H1 (cell line): ENCODE measurements at regions not wholly inside any gene's neighbourhood (a gene's known extent, or its start where the extent isn't known, plus 50 kb on each side); places are given as distances from the start of the nearest gene placed in this dataset.

Experiments
- CTCF ChIA-PET: fragments of 300-600 bp; sonication (Branson Sonifier 250); formaldehyde crosslinking; loops from one replicate; lab custom pipeline; 2021; ENCODE audit not compliant: partially characterized antibody; lab: Charles Lee
- POLR2A ChIA-PET: fragments of 300-600 bp; sonication (Branson Sonifier 250); formaldehyde crosslinking; loops from one replicate; lab custom pipeline; 2021; ENCODE audit warnings: inconsistent platforms; ENCODE audit not compliant: partially characterized antibody; lab: Charles Lee
- DNase-seq, 2 experiments: peaks; one replicate each; pipeline versions ENCODE4 v3.0.0 to v3.0.0-alpha.2; 2010 to 2022; ENCODE audit warnings: low spot score in 2 of 2, low read depth in 1 of 2, mixed read lengths in 1 of 2
- FAIRE-seq: peaks from 2 replicates; lab custom pipeline; 2011; peaks lifted over from hg19 to GRCh38; lab: Jason Lieb, UNC
- H2AFZ ChIP-seq: 2 replicates; pipeline ENCODE4 v1.8.1; 2012; ENCODE audit warnings: low read length, inconsistent platforms
- H2AK5ac ChIP-seq: 2 replicates; pipeline ENCODE4 v1.6.1; 2013; ENCODE audit warnings: low read depth, low read length
- H2BK120ac ChIP-seq: replicated peaks from 2 replicates; pipeline ENCODE3; 2013; ENCODE audit warnings: low read depth, low read length, inconsistent platforms
- H2BK12ac ChIP-seq: 2 replicates; pipeline ENCODE4 v1.6.1; 2013; ENCODE audit warnings: low read depth, low read length
- H2BK15ac ChIP-seq: 2 replicates; pipeline ENCODE4 v1.6.1; 2013; ENCODE audit warnings: low read length
- H2BK20ac ChIP-seq: 2 replicates; pipeline ENCODE4 v1.6.1; 2013; ENCODE audit warnings: low read length
- H2BK5ac ChIP-seq: 2 replicates; pipeline ENCODE4 v1.6.1; 2013; ENCODE audit warnings: low read depth, low read length
- H3K14ac ChIP-seq: 2 replicates; pipeline ENCODE4 v1.6.1; 2013; ENCODE audit warnings: inconsistent platforms; ENCODE audit not compliant: insufficient read length
- H3K18ac ChIP-seq: 2 replicates; pipeline ENCODE4 v1.6.1; 2013; ENCODE audit warnings: low read length; ENCODE audit errors: extremely low read depth
- H3K23ac ChIP-seq: 2 replicates; pipeline ENCODE4 v1.6.1; 2013; ENCODE audit warnings: inconsistent platforms; ENCODE audit not compliant: insufficient read length
- H3K23me2 ChIP-seq: 2 replicates; pipeline ENCODE4 v1.6.1; 2013; ENCODE audit warnings: low read depth, low read length
- H3K27ac ChIP-seq: 2 replicates; pipeline ENCODE4 v1.6.1; 2011; ENCODE audit warnings: low read depth, low read length, inconsistent platforms
- H3K27me3 ChIP-seq, 4 experiments: replicated peaks in 1 of 4; 1 replicate in 1 of 4; 2 replicates in 3 of 4; pipeline versions ENCODE4 v1.6.1 to v1.8.1; 2011 to 2013; ENCODE audit warnings: low read length in 3 of 4, mild to moderate bottlenecking in 3 of 4, inconsistent platforms in 2 of 4, mixed read lengths in 2 of 4, moderate library complexity in 1 of 4; ENCODE audit not compliant: control insufficient read depth in 3 of 4, insufficient read depth in 3 of 4; ENCODE audit errors: extremely low read depth in 1 of 4
- H3K36me3 ChIP-seq, 4 experiments: 2 replicates each; pipeline versions ENCODE4 v1.6.1 to v1.8.1; 2011 to 2013; ENCODE audit warnings: mild to moderate bottlenecking in 4 of 4, low read length in 3 of 4, moderate library complexity in 2 of 4, control low read depth in 1 of 4, inconsistent platforms in 1 of 4; ENCODE audit not compliant: insufficient read depth in 4 of 4, control insufficient read depth in 2 of 4
- H3K4ac ChIP-seq: replicated peaks from 2 replicates; pipeline ENCODE3; 2013; ENCODE audit warnings: low read length, low read depth, mixed read lengths, inconsistent platforms; ENCODE audit not compliant: insufficient read length
- H3K4me1 ChIP-seq, 4 experiments: replicated peaks in 1 of 4; 1 replicate in 1 of 4; 2 replicates in 3 of 4; pipeline versions ENCODE4 v1.6.1 to v1.8.1; 2011 to 2013; ENCODE audit warnings: low read length in 3 of 4, inconsistent platforms in 2 of 4, mixed read lengths in 1 of 4; ENCODE audit not compliant: insufficient read depth in 4 of 4, control insufficient read depth in 3 of 4
- H3K4me2 ChIP-seq, 2 experiments: 2 replicates each; pipeline versions ENCODE4 v1.6.1 to v1.8.1; 2011 to 2013; ENCODE audit warnings: low read depth in 2 of 2, low read length in 2 of 2, control low read depth in 1 of 2, inconsistent platforms in 1 of 2, mild to moderate bottlenecking in 1 of 2; ENCODE audit not compliant: insufficient read depth in 1 of 2
- H3K4me3 ChIP-seq, 4 experiments: fragments of 200-600, 300-600 bp in 1 of 4; sonication (generic), shearing (Covaris generic), sonication (Bioruptor Twin) in 1 of 4; 2 replicates each; pipeline versions ENCODE4 v1.5.1 to v1.8.1; 2011 to 2016; ENCODE audit warnings: low read length in 4 of 4, low read depth in 3 of 4, control low read depth in 2 of 4, inconsistent platforms in 2 of 4, mild to moderate bottlenecking in 2 of 4, mixed read lengths in 1 of 4, moderate library complexity in 1 of 4; ENCODE audit not compliant: insufficient read depth in 2 of 4; ENCODE audit errors: extremely low read depth in 1 of 4
- H3K56ac ChIP-seq: replicated peaks from 2 replicates; pipeline ENCODE3; 2013; ENCODE audit warnings: low read depth, mild to moderate bottlenecking, mixed read lengths, low read length, inconsistent platforms; ENCODE audit not compliant: insufficient read length
- H3K79me1 ChIP-seq: 2 replicates; pipeline ENCODE4 v1.6.1; 2013; ENCODE audit warnings: low read depth, low read length, control low read depth
- H3K79me2 ChIP-seq, 2 experiments: 2 replicates each; pipeline versions ENCODE4 v1.6.1 to v1.8.1; 2012 to 2013; ENCODE audit warnings: low read length in 2 of 2, mild to moderate bottlenecking in 2 of 2, inconsistent platforms in 1 of 2; ENCODE audit not compliant: insufficient read depth in 2 of 2, control insufficient read depth in 1 of 2
- H3K9ac ChIP-seq, 4 experiments: replicated peaks in 1 of 4; 1 replicate in 1 of 4; 2 replicates in 3 of 4; pipeline versions ENCODE4 v1.6.1 to v1.8.1; 2011 to 2013; ENCODE audit warnings: low read depth in 3 of 4, low read length in 3 of 4, control low read depth in 2 of 4, mild to moderate bottlenecking in 2 of 4, moderate library complexity in 2 of 4, inconsistent platforms in 1 of 4; ENCODE audit errors: extremely low read depth in 1 of 4
- H3K9me3 ChIP-seq, 2 experiments: 2 replicates each; pipeline versions ENCODE4 v1.6.1 to v1.8.1; 2012 to 2013; ENCODE audit warnings: mild to moderate bottlenecking in 2 of 2, moderate library complexity in 2 of 2, control low read depth in 1 of 2, inconsistent platforms in 1 of 2, low read depth in 1 of 2, low read length in 1 of 2, mixed read lengths in 1 of 2; ENCODE audit not compliant: insufficient read depth in 2 of 2
- H4K20me1 ChIP-seq, 2 experiments: replicated peaks in 1 of 2; 2 replicates each; pipeline versions ENCODE3 to v1.8.1; 2011 to 2013; ENCODE audit warnings: inconsistent platforms in 2 of 2, low read length in 2 of 2, mild to moderate bottlenecking in 1 of 2; ENCODE audit not compliant: insufficient read depth in 2 of 2, control insufficient read depth in 1 of 2
- H4K5ac ChIP-seq: 2 replicates; pipeline ENCODE4 v1.6.1; 2013; ENCODE audit warnings: low read length, low read depth, mixed read lengths, inconsistent platforms; ENCODE audit not compliant: insufficient read length
- H4K8ac ChIP-seq: 2 replicates; pipeline ENCODE4 v1.8.0; 2013; ENCODE audit warnings: mild to moderate bottlenecking, moderate library complexity, low read length, inconsistent platforms; ENCODE audit not compliant: insufficient read depth; ENCODE audit errors: extremely low read depth
- H4K91ac ChIP-seq: replicated peaks from 2 replicates; pipeline ENCODE3; 2013; ENCODE audit warnings: low read length, mixed read lengths, inconsistent platforms; ENCODE audit not compliant: insufficient read length
- ASH2L ChIP-seq: fragments of 200-600, 300-600 bp; sonication (generic); IDR thresholded peaks from one replicate; pipeline ENCODE4 v1.7.1; 2017; ENCODE audit warnings: low read length
- BRCA1 ChIP-seq: IDR thresholded peaks from 2 replicates; pipeline ENCODE4 v1.6.1; 2012; ENCODE audit warnings: low read depth, low read length, improper control_type of control experiment
- CBX8 ChIP-seq: fragments of 300-800, 300-1000 bp; sonication (generic); IDR thresholded peaks from 2 replicates; pipeline ENCODE4 v1.7.1; 2016; ENCODE audit warnings: low read depth, low read length, borderline replicate concordance
- CREB1 ChIP-seq: IDR thresholded peaks from 2 replicates; pipeline ENCODE4 v1.6.1; 2012; ENCODE audit warnings: inconsistent platforms
- EP300 ChIP-seq, 2 experiments: IDR thresholded peaks; 1 replicate in 1 of 2; 2 replicates in 1 of 2; pipeline ENCODE4 v1.6.1; 2011 to 2012; ENCODE audit warnings: low read depth in 2 of 2, low read length in 2 of 2, mild to moderate bottlenecking in 2 of 2, borderline replicate concordance in 1 of 2, inconsistent platforms in 1 of 2, moderate library complexity in 1 of 2
- FOSL1 ChIP-seq: IDR thresholded peaks from 2 replicates; pipeline ENCODE4 v1.6.1; 2011; ENCODE audit warnings: mild to moderate bottlenecking, low read depth, low read length, moderate library complexity; ENCODE audit not compliant: insufficient read depth
- GABPA ChIP-seq: IDR thresholded peaks from 2 replicates; pipeline ENCODE4 v1.6.1; 2011; ENCODE audit warnings: mild to moderate bottlenecking, low read length, moderate library complexity, borderline replicate concordance; ENCODE audit not compliant: insufficient read depth
- RAD21 ChIP-seq, 2 experiments: IDR thresholded peaks in 1 of 2; conservative IDR thresholded peaks in 1 of 2; 2 replicates each; pipeline ENCODE4 v1.6.1; 2011; ENCODE audit warnings: low read depth in 2 of 2, low read length in 2 of 2, improper control_type of control experiment in 1 of 2, inconsistent platforms in 1 of 2, mild to moderate bottlenecking in 1 of 2, moderate library complexity in 1 of 2
- RFX5 ChIP-seq: IDR thresholded peaks from 2 replicates; pipeline ENCODE4 v1.6.1; 2011; ENCODE audit warnings: low read depth, low read length, improper control_type of control experiment, borderline replicate concordance
- TEAD4 ChIP-seq: IDR thresholded peaks from 2 replicates; pipeline ENCODE4 v1.6.1; 2012; ENCODE audit warnings: low read depth, low read length, inconsistent platforms, mixed read lengths
- WGBS, 2 experiments: shearing (Covaris generic) in 1 of 2; methylation state at CpG; one replicate each; pipeline versions ENCODE4 v1.1.6 to v1.1.7; 2013 to 2015; ENCODE audit warnings: low lambda C conversion rate in 2 of 2, mixed read lengths in 2 of 2, inconsistent platforms in 1 of 2, low coverage in 1 of 2, missing lambda C conversion rate in 1 of 2; ENCODE audit not compliant: insufficient replicate concordance in 2 of 2, insufficient coverage in 1 of 2, insufficient read length in 1 of 2; ENCODE audit errors: extremely low coverage in 1 of 2, missing lambda C conversion rate in 1 of 2; 5-methylcytosine and 5-hydroxymethylcytosine counted together
- TF ChIP-seq, protein P1 (sequence below): IDR thresholded peaks from 2 replicates; pipeline ENCODE4 v1.6.1; 2011; ENCODE audit warnings: low read length, improper control_type of control experiment

DNA sequence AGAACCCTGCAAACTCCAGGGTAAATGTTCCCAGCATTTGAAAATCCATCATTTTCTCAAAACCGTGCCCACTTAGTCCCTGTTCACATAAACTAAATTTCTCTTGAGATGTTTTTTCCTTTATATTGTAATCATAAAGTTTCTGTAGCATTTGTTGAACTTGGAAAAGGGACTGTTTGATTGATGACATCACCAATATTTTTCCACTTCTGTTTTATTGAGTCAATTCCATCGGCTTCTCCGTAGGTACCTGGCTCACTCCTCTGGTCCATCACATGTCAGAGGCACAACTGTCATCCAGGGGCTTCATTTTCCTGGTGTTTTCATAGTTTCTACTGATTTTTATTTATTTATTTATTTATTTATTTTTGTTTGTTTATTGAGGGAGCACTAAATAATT is 462.5 kb upstream of the PFKP start:
- Histone ChIP-seq H4K8ac (no peak overlapping the region), H3K4me1 (no peaks in the 10 kb centered on the region), H2BK5ac (no peak overlapping the region), H2BK12ac (no peak overlapping the region), H3K23ac (no peak overlapping the region), H3K36me3 (no peaks in the 10 kb centered on the region), H3K23me2 (no peaks in the 10 kb centered on the region; the same call in 1 of the 2 replicates), H2BK120ac (no peak overlapping the region), H3K14ac (no peak overlapping the region), H3K79me1 (no peaks in the 10 kb centered on the region), H3K4ac (no peak overlapping the region), H3K9me3 (peaks cover 4% of the 10 kb centered on the region in 2 experiments; a peak in 2 of 4 replicates), H3K79me2 (no peaks in the 10 kb centered on the region), H4K20me1 (no peaks in the 10 kb centered on the region), H2BK20ac (no peak overlapping the region), H3K27me3 (no peaks in the 10 kb centered on the region), H3K4me3 (no peak overlapping the region), H3K18ac (no peak overlapping the region), H4K5ac (no peak overlapping the region), H2AK5ac (no peak overlapping the region), H3K9ac (no peak overlapping the region), H4K91ac (no peak overlapping the region), H3K56ac (no peak overlapping the region), H3K27ac (no peak overlapping the region), H2AFZ (no peak overlapping the region), H2BK15ac (no peak overlapping the region), H3K4me2 (no peak overlapping the region)
- FAIRE-seq (no peak), DNase-seq (no peak)
- 85% methylated on average over 3 of the region's 3 CpGs; no CpG with 5 or more reads in 1 of the 2 experiments for WGBS, 2 experiments
- CTCF ChIA-PET, result no interaction called here
- POLR2A ChIA-PET, result no interaction called here
- TF ChIP-seq RFX5 (no peak), EP300 (IDR thresholded peaks at IDR 0.05; ENCODE audit: borderline replicate concordance in 1 of 2, low read depth in 2 of 2, low read length in 2 of 2) (no peak), RAD21 (IDR thresholded peaks at IDR 0.05 in 1 of 2, conservative IDR thresholded peaks at IDR 0.05 in 1 of 2; ENCODE audit: low read depth in 2 of 2, low read length in 2 of 2) (no peak), CBX8 (no peak), GABPA (no peak), ASH2L (no peak), CREB1 (no peak), TEAD4 (no peak), BRCA1 (no peak), FOSL1 (no peak)
- TF ChIP-seq, protein P1, sequence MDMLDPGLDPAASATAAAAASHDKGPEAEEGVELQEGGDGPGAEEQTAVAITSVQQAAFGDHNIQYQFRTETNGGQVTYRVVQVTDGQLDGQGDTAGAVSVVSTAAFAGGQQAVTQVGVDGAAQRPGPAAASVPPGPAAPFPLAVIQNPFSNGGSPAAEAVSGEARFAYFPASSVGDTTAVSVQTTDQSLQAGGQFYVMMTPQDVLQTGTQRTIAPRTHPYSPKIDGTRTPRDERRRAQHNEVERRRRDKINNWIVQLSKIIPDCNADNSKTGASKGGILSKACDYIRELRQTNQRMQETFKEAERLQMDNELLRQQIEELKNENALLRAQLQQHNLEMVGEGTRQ, result no peak
